ENCODE measurements at regions not wholly inside any gene's neighbourhood (a gene's known extent, or its start where the extent isn't known, plus 50 kb on each side); places are given as distances from the start of the nearest gene placed in this dataset.

DNA sequence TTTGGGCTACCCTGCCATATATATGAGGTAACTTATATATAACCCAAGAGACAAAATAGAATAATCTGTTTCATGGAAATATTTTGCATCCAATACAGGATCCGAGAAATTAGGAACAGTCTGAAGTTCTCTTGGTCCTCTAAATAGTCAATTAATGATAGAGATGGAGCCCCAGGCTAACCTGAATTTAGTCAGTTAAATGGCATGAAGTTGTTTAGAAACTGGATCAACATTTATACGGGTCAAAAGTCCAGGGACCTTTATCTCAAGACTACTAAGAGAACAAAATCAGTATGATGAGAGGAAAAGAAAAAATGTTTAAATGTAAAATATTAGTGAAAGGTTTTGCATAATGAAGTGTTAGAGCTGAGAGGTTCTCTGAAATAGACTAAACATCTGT, 303.3 kb upstream of the ACTBL2 start:
- DNase-seq (ENCODE audit: insufficient read length, low spot score) (no peak), FAIRE-seq (no peak)
- TF ChIP-seq POLR2A (IDR thresholded peaks at IDR 0.05; ENCODE audit: low read depth, low read length) = no peak
- TF ChIP-seq TAF1 (IDR thresholded peaks at IDR 0.05; ENCODE audit: low read depth, low read length) = no peak
- no peak for TF ChIP-seq POU2F2 (IDR thresholded peaks at IDR 0.05; ENCODE audit: low read depth, low read length)
- TF ChIP-seq POLR2AphosphoS5 (IDR thresholded peaks at IDR 0.05; ENCODE audit: low read depth, low read length) = no peak
- no peak for TF ChIP-seq PAX5 (IDR thresholded peaks at IDR 0.05; ENCODE audit: insufficient read depth, low read length, severe bottlenecking)
- TF ChIP-seq SPI1 (IDR thresholded peaks at IDR 0.05; ENCODE audit: low read depth, low read length) = no peak

- TF ChIP-seq POU2F2 (IDR thresholded peaks at IDR 0.05; ENCODE audit: low read depth, low read length) (no peak), POLR2AphosphoS5 (IDR thresholded peaks at IDR 0.05; ENCODE audit: low read depth, low read length) (no peak), POLR2A (IDR thresholded peaks at IDR 0.05; ENCODE audit: low read depth, low read length) (no peak), TAF1 (IDR thresholded peaks at IDR 0.05; ENCODE audit: low read depth, low read length) (no peak), SPI1 (IDR thresholded peaks at IDR 0.05; ENCODE audit: low read depth, low read length) (no peak), PAX5 (IDR thresholded peaks at IDR 0.05; ENCODE audit: insufficient read depth, low read length, severe bottlenecking) (no peak)
- no peak for DNase-seq (ENCODE audit: insufficient read length, low spot score)
- FAIRE-seq = no peak
Measured at GRCh38 chr5:57784121-57784520, 301.5 kb upstream of the ACTBL2 start.

GRCh38 chr5:57783693-57784092, 301.1 kb upstream of the ACTBL2 start:
- FAIRE-seq (no peak), DNase-seq (ENCODE audit: insufficient read length, low spot score) (no peak)
- no peak for TF ChIP-seq POLR2AphosphoS5 (IDR thresholded peaks at IDR 0.05; ENCODE audit: low read depth, low read length)
- TF ChIP-seq POU2F2 (IDR thresholded peaks at IDR 0.05; ENCODE audit: low read depth, low read length) = no peak
- TF ChIP-seq POLR2A (IDR thresholded peaks at IDR 0.05; ENCODE audit: low read depth, low read length) = no peak
- no peak for TF ChIP-seq PAX5 (IDR thresholded peaks at IDR 0.05; ENCODE audit: insufficient read depth, low read length, severe bottlenecking)
- TF ChIP-seq SPI1 (IDR thresholded peaks at IDR 0.05; ENCODE audit: low read depth, low read length) = no peak
- no peak for TF ChIP-seq TAF1 (IDR thresholded peaks at IDR 0.05; ENCODE audit: low read depth, low read length)

- TF ChIP-seq PAX5 (IDR thresholded peaks at IDR 0.05; ENCODE audit: insufficient read depth, low read length, severe bottlenecking) (no peak), TAF1 (IDR thresholded peaks at IDR 0.05; ENCODE audit: low read depth, low read length) (no peak)
- DNase-seq (ENCODE audit: insufficient read length, low spot score) = no peak
- FAIRE-seq = no peak
Measured at GRCh38 chr5:57780961-57781325, 298.3 kb upstream of the ACTBL2 start.

DNA sequence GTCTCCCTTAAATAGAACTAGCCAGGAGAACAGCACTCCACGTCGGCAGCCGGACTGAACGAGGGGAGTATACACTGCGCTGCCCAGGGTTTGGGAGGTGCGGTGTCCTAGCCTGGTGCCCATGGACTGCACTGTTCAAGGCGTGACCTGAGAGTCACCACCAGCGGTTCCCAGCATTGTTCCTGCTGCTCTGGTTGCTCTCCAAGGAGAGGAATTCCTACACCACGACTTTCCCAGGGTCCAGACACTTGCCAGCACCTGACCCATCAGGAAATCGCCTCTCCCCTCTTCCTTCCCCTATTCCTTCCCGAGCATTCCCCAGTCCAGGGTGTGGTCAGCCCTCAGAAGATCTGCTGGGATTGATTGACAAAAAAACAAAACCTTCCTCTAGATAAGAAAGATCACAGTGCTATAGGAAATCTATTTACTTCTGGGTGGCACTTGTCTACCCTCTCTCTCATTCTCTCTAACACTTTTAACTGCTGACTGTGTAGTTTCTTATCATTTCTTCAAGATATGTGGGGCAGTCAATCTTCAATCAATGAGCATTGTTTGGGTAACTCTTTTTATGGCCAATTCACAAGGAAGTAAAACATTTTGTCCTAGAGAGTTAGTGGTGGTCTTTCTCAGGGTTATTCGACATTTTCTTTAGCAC, 297.8 kb upstream of the ACTBL2 start:
- FAIRE-seq = no peak
- no peak for TF ChIP-seq POLR2A (IDR thresholded peaks at IDR 0.05; ENCODE audit: low read depth, low read length)
- no peak for TF ChIP-seq PAX5 (IDR thresholded peaks at IDR 0.05; ENCODE audit: insufficient read depth, low read length, severe bottlenecking)
- TF ChIP-seq POLR2AphosphoS5 (IDR thresholded peaks at IDR 0.05; ENCODE audit: low read depth, low read length) = no peak
- TF ChIP-seq SPI1 (IDR thresholded peaks at IDR 0.05; ENCODE audit: low read depth, low read length) = no peak
- TF ChIP-seq TAF1 (IDR thresholded peaks at IDR 0.05; ENCODE audit: low read depth, low read length) = no peak

DNA sequence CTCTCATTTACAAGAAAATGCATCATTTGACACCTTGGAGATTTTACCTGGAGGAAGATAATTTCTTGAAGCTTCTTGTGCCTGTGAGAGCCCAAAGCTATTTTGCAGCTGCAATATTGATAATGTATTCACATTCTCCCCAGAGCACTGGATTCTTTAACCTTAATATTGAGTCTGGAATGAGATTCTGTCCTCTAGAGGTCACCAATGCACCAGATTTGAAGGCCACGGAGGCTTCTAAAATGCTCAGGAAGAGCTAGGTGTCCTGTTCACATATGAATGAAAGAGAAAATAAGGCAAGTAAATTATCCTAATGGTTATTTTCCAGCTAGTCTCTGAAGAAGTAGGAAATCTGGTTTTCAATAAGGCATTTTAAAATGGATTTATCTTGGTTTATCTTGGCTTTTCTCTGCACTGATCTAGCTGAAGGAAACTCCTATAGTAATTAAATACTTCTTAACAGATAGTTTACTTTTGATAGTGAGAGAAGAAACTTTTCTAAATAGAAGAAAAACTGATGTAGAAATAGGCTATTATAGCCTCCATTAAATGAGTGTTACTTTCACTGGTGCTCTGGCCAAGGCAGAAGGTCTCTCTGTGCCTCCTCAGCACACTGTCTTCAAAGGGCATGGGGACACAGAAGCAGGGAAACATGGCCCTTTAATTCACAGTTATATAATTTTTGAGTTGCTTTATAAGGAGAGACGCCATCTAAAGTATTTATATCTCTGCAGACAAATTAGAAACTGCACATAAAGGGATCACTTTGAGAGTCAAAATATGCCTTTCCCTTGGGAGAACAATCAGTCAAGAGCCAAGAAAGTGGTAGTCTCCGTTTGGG, 297.0 kb upstream of the ACTBL2 start:
- no peak for TF ChIP-seq POLR2A (IDR thresholded peaks at IDR 0.05; ENCODE audit: low read depth, low read length)
- TF ChIP-seq POU2F2 (IDR thresholded peaks at IDR 0.05; ENCODE audit: low read depth, low read length) = no peak
- no peak for TF ChIP-seq TAF1 (IDR thresholded peaks at IDR 0.05; ENCODE audit: low read depth, low read length)
- no peak for TF ChIP-seq SPI1 (IDR thresholded peaks at IDR 0.05; ENCODE audit: low read depth, low read length)
- TF ChIP-seq PAX5 (IDR thresholded peaks at IDR 0.05; ENCODE audit: insufficient read depth, low read length, severe bottlenecking) = no peak
- TF ChIP-seq POLR2AphosphoS5 (IDR thresholded peaks at IDR 0.05; ENCODE audit: low read depth, low read length) = no peak
- FAIRE-seq (no peak), DNase-seq (ENCODE audit: insufficient read length, low spot score) (no peak)

More for the DNA sequence above, 297.8 kb upstream of the ACTBL2 start:
- no peak for DNase-seq (ENCODE audit: insufficient read length, low spot score)

- no peak for DNase-seq (ENCODE audit: insufficient read length, low spot score)
- no peak for FAIRE-seq
Measured at GRCh38 chr5:57778501-57779091, 296.0 kb upstream of the ACTBL2 start.

GRCh38 chr5:57777174-57777581, 294.6 kb upstream of the ACTBL2 start:
- TF ChIP-seq SPI1 (IDR thresholded peaks at IDR 0.05; ENCODE audit: low read depth, low read length) = no peak
- TF ChIP-seq TAF1 (IDR thresholded peaks at IDR 0.05; ENCODE audit: low read depth, low read length) = no peak
- TF ChIP-seq PAX5 (IDR thresholded peaks at IDR 0.05; ENCODE audit: insufficient read depth, low read length, severe bottlenecking) = no peak
- no peak for TF ChIP-seq POLR2AphosphoS5 (IDR thresholded peaks at IDR 0.05; ENCODE audit: low read depth, low read length)
- TF ChIP-seq POU2F2 (IDR thresholded peaks at IDR 0.05; ENCODE audit: low read depth, low read length) = no peak
- TF ChIP-seq POLR2A (IDR thresholded peaks at IDR 0.05; ENCODE audit: low read depth, low read length) = no peak
- no peak for FAIRE-seq
- no peak for DNase-seq (ENCODE audit: insufficient read length, low spot score)

More at GRCh38 chr5:57778501-57779091, 296.0 kb upstream of the ACTBL2 start:
- no peak for TF ChIP-seq POU2F2 (IDR thresholded peaks at IDR 0.05; ENCODE audit: low read depth, low read length)
- no peak for TF ChIP-seq POLR2A (IDR thresholded peaks at IDR 0.05; ENCODE audit: low read depth, low read length)
- TF ChIP-seq TAF1 (IDR thresholded peaks at IDR 0.05; ENCODE audit: low read depth, low read length) = no peak
- no peak for TF ChIP-seq POLR2AphosphoS5 (IDR thresholded peaks at IDR 0.05; ENCODE audit: low read depth, low read length)
- no peak for TF ChIP-seq PAX5 (IDR thresholded peaks at IDR 0.05; ENCODE audit: insufficient read depth, low read length, severe bottlenecking)
- TF ChIP-seq SPI1 (IDR thresholded peaks at IDR 0.05; ENCODE audit: low read depth, low read length) = no peak

DNA sequence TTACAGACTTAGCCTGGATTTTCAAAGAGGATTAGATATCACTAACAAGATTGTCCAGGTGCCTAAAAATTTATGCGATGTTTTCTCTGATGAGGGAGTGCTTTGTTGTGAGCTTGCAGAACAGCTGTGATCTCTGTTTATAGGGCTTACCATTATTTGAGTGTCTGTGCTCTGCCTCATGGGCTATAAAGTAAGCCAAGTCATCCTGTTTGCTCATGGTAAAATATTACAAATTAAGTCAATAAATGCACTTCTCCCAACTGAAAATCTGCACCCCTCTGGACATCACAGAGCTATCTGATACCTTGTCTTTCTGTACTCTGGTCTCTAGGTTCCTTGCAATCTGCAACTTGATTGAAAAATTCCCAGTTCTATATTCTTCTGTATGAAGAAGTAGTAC, 293.4 kb upstream of the ACTBL2 start:
- TF ChIP-seq TAF1 (IDR thresholded peaks at IDR 0.05; ENCODE audit: low read depth, low read length) (no peak), POLR2AphosphoS5 (IDR thresholded peaks at IDR 0.05; ENCODE audit: low read depth, low read length) (no peak), PAX5 (IDR thresholded peaks at IDR 0.05; ENCODE audit: insufficient read depth, low read length, severe bottlenecking) (no peak), POU2F2 (IDR thresholded peaks at IDR 0.05; ENCODE audit: low read depth, low read length) (no peak), SPI1 (IDR thresholded peaks at IDR 0.05; ENCODE audit: low read depth, low read length) (no peak), POLR2A (IDR thresholded peaks at IDR 0.05; ENCODE audit: low read depth, low read length) (no peak)
- DNase-seq (ENCODE audit: insufficient read length, low spot score) = no peak
- no peak for FAIRE-seq
